Epithelial cell of proximal tubule (primary cell): ENCODE measurements at regions not wholly inside any gene's neighbourhood (a gene's known extent, or its start where the extent isn't known, plus 50 kb on each side); places are given as distances from the start of the nearest gene placed in this dataset.
A peak's percentile ranks its signal among the peaks of the same experiment; 100 is the strongest.

Source experiments
- DNase-seq: peaks from one replicate; pipeline ENCODE4 v3.0.0-alpha.2; 2011; ENCODE audit warnings: low read depth
- H3K4me3 ChIP-seq: 2 replicates; pipeline ENCODE4 v1.5.1; 2011; ENCODE audit warnings: low read depth, mild to moderate bottlenecking, low read length
- TF ChIP-seq, protein P1 (sequence below): conservative IDR thresholded peaks from 2 replicates; pipeline ENCODE4 v1.5.1; 2012; ENCODE audit warnings: low read depth, mild to moderate bottlenecking, low read length

- TF ChIP-seq, protein P1, sequence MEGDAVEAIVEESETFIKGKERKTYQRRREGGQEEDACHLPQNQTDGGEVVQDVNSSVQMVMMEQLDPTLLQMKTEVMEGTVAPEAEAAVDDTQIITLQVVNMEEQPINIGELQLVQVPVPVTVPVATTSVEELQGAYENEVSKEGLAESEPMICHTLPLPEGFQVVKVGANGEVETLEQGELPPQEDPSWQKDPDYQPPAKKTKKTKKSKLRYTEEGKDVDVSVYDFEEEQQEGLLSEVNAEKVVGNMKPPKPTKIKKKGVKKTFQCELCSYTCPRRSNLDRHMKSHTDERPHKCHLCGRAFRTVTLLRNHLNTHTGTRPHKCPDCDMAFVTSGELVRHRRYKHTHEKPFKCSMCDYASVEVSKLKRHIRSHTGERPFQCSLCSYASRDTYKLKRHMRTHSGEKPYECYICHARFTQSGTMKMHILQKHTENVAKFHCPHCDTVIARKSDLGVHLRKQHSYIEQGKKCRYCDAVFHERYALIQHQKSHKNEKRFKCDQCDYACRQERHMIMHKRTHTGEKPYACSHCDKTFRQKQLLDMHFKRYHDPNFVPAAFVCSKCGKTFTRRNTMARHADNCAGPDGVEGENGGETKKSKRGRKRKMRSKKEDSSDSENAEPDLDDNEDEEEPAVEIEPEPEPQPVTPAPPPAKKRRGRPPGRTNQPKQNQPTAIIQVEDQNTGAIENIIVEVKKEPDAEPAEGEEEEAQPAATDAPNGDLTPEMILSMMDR: no peak
- DNase-seq: no peak
- no peak overlapping the region for H3K4me3 ChIP-seq
Observed at GRCh38 chr15:66848686-66849392, 146.8 kb downstream of the SMAD6 start.

DNA sequence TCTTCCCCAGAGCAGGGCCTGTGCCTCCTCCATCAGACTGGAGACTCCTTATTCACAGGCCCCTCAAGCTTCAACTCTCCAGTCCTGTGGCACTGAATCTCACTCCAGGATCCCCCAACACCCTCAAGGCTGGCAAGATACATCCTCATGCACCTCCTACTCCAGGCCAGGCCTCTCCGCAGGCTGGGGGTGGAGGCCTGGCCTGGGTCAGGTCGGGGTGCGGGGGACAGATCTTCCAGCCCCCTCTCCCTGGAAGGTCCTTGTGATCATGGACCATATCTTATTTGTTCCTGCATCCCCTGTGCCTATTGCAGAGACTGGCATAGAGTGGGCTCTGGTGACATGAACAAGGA lies 147.3 kb downstream of the SMAD6 start:
- TF ChIP-seq, protein P1: no peak
- no peak for DNase-seq
- H3K4me3 ChIP-seq: no peak overlapping the region

GRCh38 chr15:66849746-66850077 lies 147.7 kb downstream of the SMAD6 start:
- H3K4me3 ChIP-seq: no peak overlapping the region
- no peak for DNase-seq
- TF ChIP-seq, protein P1: no peak

- no peak for DNase-seq
- no peak overlapping the region for H3K4me3 ChIP-seq
- TF ChIP-seq, protein P1: no peak
Observed at GRCh38 chr15:66850078-66850991, 148.3 kb downstream of the SMAD6 start.

DNA sequence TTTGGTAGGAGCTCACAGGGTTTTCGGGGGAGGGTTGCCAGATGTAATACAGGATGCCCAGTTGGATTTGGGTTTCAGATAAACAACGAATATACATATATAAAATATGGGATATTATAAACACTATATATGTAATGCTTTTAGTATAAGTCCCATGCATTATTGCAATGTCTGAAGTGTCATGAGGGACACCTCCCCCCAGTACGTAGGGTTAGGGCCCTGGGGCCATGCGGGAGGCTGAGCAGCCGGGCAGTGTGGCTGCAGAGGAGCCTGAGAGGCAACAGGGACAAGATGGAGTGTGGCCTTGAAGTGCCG lies 148.9 kb downstream of the SMAD6 start:
- TF ChIP-seq, protein P1: no peak
- no peak for DNase-seq
- no peak overlapping the region for H3K4me3 ChIP-seq

DNA sequence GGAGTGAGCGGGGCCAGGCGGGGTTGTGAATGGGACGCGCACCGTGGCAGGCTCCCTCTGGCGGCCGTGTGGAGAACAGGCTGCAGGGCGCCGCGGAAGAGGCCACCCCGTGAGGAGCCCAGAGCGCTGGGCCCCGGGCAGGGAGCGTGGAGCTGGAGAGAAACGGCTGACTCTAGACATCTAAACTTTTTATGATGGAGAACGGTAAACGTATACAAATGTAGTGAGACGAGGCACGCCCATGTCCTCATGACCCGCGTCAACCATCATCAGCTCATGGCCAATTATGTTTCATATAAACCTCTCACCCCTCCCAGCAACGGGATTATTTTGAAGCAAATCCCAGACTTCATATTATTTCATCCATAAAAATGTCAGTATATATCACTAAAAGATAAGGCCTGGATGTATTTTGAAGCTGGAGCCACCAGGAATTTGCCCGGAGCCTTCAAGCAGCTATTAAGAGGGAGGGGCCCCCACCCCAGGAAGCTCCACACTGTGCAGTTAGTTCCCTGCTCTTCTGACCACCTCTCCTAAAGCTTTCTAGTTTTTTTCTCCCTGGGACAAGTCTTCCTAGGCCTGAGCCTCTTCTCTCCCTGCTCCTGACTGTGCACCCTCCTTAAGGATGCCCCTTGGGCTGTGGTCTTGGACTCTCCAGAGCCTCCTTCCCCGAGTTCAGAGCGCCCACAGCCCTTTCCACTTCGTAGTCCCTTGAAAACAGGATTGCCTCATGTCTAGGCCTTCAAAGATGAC lies 149.5 kb downstream of the SMAD6 start:
- no peak for DNase-seq
- no peak overlapping the region for H3K4me3 ChIP-seq
- TF ChIP-seq, protein P1: peak; percentile 88
